ENCODE measurements at regions not wholly inside any gene's neighbourhood (a gene's known extent, or its start where the extent isn't known, plus 50 kb on each side); places are given as distances from the start of the nearest gene placed in this dataset.

GRCh38 chr17:15133143-15133542, 132.0 kb downstream of the PMP22 start:
- H3K36me3 ChIP-seq (ENCODE audit: control insufficient read depth in 1 of 2, insufficient read depth in 2 of 2, low read depth in 1 of 2, low read length in 2 of 2), result no peaks in the 10 kb centered on the region
- no peak overlapping the region for H3K14ac ChIP-seq (ENCODE audit: low read length in 2 of 2)
- H3K4me2 ChIP-seq (ENCODE audit: low read length, poor library complexity, severe bottlenecking), result no peak overlapping the region
- WGBS, result 95% methylated on average over 5 of the region's 6 CpGs
- H4K91ac ChIP-seq (ENCODE audit: low read length), result no peak overlapping the region
- H3K23ac ChIP-seq (ENCODE audit: low read length in 2 of 2), result no peak overlapping the region
- DNase-seq, result no peak
- no peak overlapping the region for H3K9ac ChIP-seq (ENCODE audit: low read length)
- no peak overlapping the region for H4K8ac ChIP-seq (ENCODE audit: low read length)
- no peaks in the 10 kb centered on the region for H3K27me3 ChIP-seq (ENCODE audit: control insufficient read depth in 1 of 2, insufficient read depth in 1 of 2, low read length in 2 of 2)
- no peak overlapping the region for H3K4ac ChIP-seq (ENCODE audit: low read depth in 1 of 2, low read length in 2 of 2)
- no peak overlapping the region for H2BK120ac ChIP-seq (ENCODE audit: low read depth, low read length)
- H2BK5ac ChIP-seq (ENCODE audit: low read depth, low read length, poor library complexity, severe bottlenecking), result no peak overlapping the region
- no peaks in the 10 kb centered on the region for H3K4me1 ChIP-seq (ENCODE audit: control insufficient read depth, insufficient read depth, low read depth, low read length)
- H3K18ac ChIP-seq (ENCODE audit: low read depth in 1 of 2, low read length in 2 of 2), result no peak overlapping the region
- no peak overlapping the region for H2BK12ac ChIP-seq (ENCODE audit: low read length in 2 of 2)
- H2AK5ac ChIP-seq (ENCODE audit: low read length, severe bottlenecking), result no peak overlapping the region
- no peaks in the 10 kb centered on the region for H3K79me1 ChIP-seq (replicated peaks; ENCODE audit: low read length, poor library complexity, severe bottlenecking)
- no peak overlapping the region for H2BK15ac ChIP-seq (ENCODE audit: low read depth, poor library complexity, severe bottlenecking)
- H2AFZ ChIP-seq (ENCODE audit: low read depth, low read length), result no peak overlapping the region
- H3K27ac ChIP-seq (ENCODE audit: low read length, poor library complexity, severe bottlenecking), result no peak overlapping the region
- no peak overlapping the region for H3K4me3 ChIP-seq (ENCODE audit: insufficient read depth in 1 of 2, low read depth in 1 of 2, low read length in 2 of 2)
- H3K9me3 ChIP-seq (ENCODE audit: control insufficient read depth, low read length), result no peaks in the 10 kb centered on the region

GRCh38 chr17:15130426-15130825, 134.7 kb downstream of the PMP22 start:
- Histone ChIP-seq H2BK12ac (ENCODE audit: low read length in 2 of 2) (no peak overlapping the region), H4K91ac (ENCODE audit: low read length) (no peak overlapping the region), H3K4me1 (ENCODE audit: control insufficient read depth, insufficient read depth, low read depth, low read length) (no peaks in the 10 kb centered on the region), H3K4me2 (ENCODE audit: low read length, poor library complexity, severe bottlenecking) (no peak overlapping the region), H3K36me3 (ENCODE audit: control insufficient read depth in 1 of 2, insufficient read depth in 2 of 2, low read depth in 1 of 2, low read length in 2 of 2) (no peaks in the 10 kb centered on the region), H3K4ac (ENCODE audit: low read depth in 1 of 2, low read length in 2 of 2) (no peak overlapping the region), H3K14ac (ENCODE audit: low read length in 2 of 2) (no peak overlapping the region), H2BK120ac (ENCODE audit: low read depth, low read length) (no peak overlapping the region), H2AFZ (ENCODE audit: low read depth, low read length) (no peak overlapping the region), H3K9ac (ENCODE audit: low read length) (no peak overlapping the region), H3K27me3 (ENCODE audit: control insufficient read depth in 1 of 2, insufficient read depth in 1 of 2, low read length in 2 of 2) (no peaks in the 10 kb centered on the region), H3K18ac (ENCODE audit: low read depth in 1 of 2, low read length in 2 of 2) (no peak overlapping the region), H3K79me1 (replicated peaks; ENCODE audit: low read length, poor library complexity, severe bottlenecking) (no peaks in the 10 kb centered on the region), H2AK5ac (ENCODE audit: low read length, severe bottlenecking) (no peak overlapping the region), H3K27ac (ENCODE audit: low read length, poor library complexity, severe bottlenecking) (no peak overlapping the region), H2BK5ac (ENCODE audit: low read depth, low read length, poor library complexity, severe bottlenecking) (no peak overlapping the region), H3K4me3 (ENCODE audit: insufficient read depth in 1 of 2, low read depth in 1 of 2, low read length in 2 of 2) (no peak overlapping the region), H3K9me3 (ENCODE audit: control insufficient read depth, low read length) (no peaks in the 10 kb centered on the region), H4K8ac (ENCODE audit: low read length) (no peak overlapping the region), H3K23ac (ENCODE audit: low read length in 2 of 2) (no peak overlapping the region), H2BK15ac (ENCODE audit: low read depth, poor library complexity, severe bottlenecking) (no peak overlapping the region)
- WGBS, result 90% methylated on average over 2 of the region's 2 CpGs
- no peak for DNase-seq

GRCh38 chr17:15129986-15130385, 135.1 kb downstream of the PMP22 start:
- no peak overlapping the region for H4K8ac ChIP-seq (ENCODE audit: low read length)
- H3K4me3 ChIP-seq (ENCODE audit: insufficient read depth in 1 of 2, low read depth in 1 of 2, low read length in 2 of 2), result no peak overlapping the region
- H3K9ac ChIP-seq (ENCODE audit: low read length), result no peak overlapping the region
- no peak overlapping the region for H2BK12ac ChIP-seq (ENCODE audit: low read length in 2 of 2)
- H2AFZ ChIP-seq (ENCODE audit: low read depth, low read length), result no peak overlapping the region
- H3K4me2 ChIP-seq (ENCODE audit: low read length, poor library complexity, severe bottlenecking), result no peak overlapping the region
- no peaks in the 10 kb centered on the region for H3K9me3 ChIP-seq (ENCODE audit: control insufficient read depth, low read length)
- H4K91ac ChIP-seq (ENCODE audit: low read length), result no peak overlapping the region
- no peak overlapping the region for H3K14ac ChIP-seq (ENCODE audit: low read length in 2 of 2)
- 35% methylated on average over 3 of the region's 3 CpGs for WGBS
- H2BK120ac ChIP-seq (ENCODE audit: low read depth, low read length), result no peak overlapping the region
- no peaks in the 10 kb centered on the region for H3K4me1 ChIP-seq (ENCODE audit: control insufficient read depth, insufficient read depth, low read depth, low read length)
- no peak overlapping the region for H2BK15ac ChIP-seq (ENCODE audit: low read depth, poor library complexity, severe bottlenecking)
- no peaks in the 10 kb centered on the region for H3K79me1 ChIP-seq (replicated peaks; ENCODE audit: low read length, poor library complexity, severe bottlenecking)
- no peak overlapping the region for H2BK5ac ChIP-seq (ENCODE audit: low read depth, low read length, poor library complexity, severe bottlenecking)
- H3K27me3 ChIP-seq (ENCODE audit: control insufficient read depth in 1 of 2, insufficient read depth in 1 of 2, low read length in 2 of 2), result no peaks in the 10 kb centered on the region
- no peak overlapping the region for H3K4ac ChIP-seq (ENCODE audit: low read depth in 1 of 2, low read length in 2 of 2)
- no peak for DNase-seq
- no peak overlapping the region for H3K18ac ChIP-seq (ENCODE audit: low read depth in 1 of 2, low read length in 2 of 2)
- H3K27ac ChIP-seq (ENCODE audit: low read length, poor library complexity, severe bottlenecking), result no peak overlapping the region
- H3K36me3 ChIP-seq (ENCODE audit: control insufficient read depth in 1 of 2, insufficient read depth in 2 of 2, low read depth in 1 of 2, low read length in 2 of 2), result no peaks in the 10 kb centered on the region
- H3K23ac ChIP-seq (ENCODE audit: low read length in 2 of 2), result no peak overlapping the region
- no peak overlapping the region for H2AK5ac ChIP-seq (ENCODE audit: low read length, severe bottlenecking)

- no CpG with 5 or more reads among the region's 1 CpG for WGBS
- H4K91ac ChIP-seq (ENCODE audit: low read length), result no peak overlapping the region
These were observed 140.4 kb downstream of the PMP22 start for GRCh38 chr17:15124746-15125145.

More at GRCh38 chr17:15124746-15125145, 140.4 kb downstream of the PMP22 start:
- Histone ChIP-seq H3K79me1 (replicated peaks; ENCODE audit: low read length, poor library complexity, severe bottlenecking) (no peaks in the 10 kb centered on the region), H2BK12ac (ENCODE audit: low read length in 2 of 2) (no peak overlapping the region), H3K4ac (ENCODE audit: low read depth in 1 of 2, low read length in 2 of 2) (no peak overlapping the region), H3K14ac (ENCODE audit: low read length in 2 of 2) (no peak overlapping the region), H3K23ac (ENCODE audit: low read length in 2 of 2) (no peak overlapping the region), H2BK15ac (ENCODE audit: low read depth, poor library complexity, severe bottlenecking) (no peak overlapping the region), H3K4me1 (ENCODE audit: control insufficient read depth, insufficient read depth, low read depth, low read length) (peaks cover 2% of the 10 kb centered on the region), H3K9me3 (ENCODE audit: control insufficient read depth, low read length) (no peaks in the 10 kb centered on the region), H3K27me3 (ENCODE audit: control insufficient read depth in 1 of 2, insufficient read depth in 1 of 2, low read length in 2 of 2) (no peaks in the 10 kb centered on the region), H4K8ac (ENCODE audit: low read length) (no peak overlapping the region), H3K4me2 (ENCODE audit: low read length, poor library complexity, severe bottlenecking) (no peak overlapping the region), H2BK5ac (ENCODE audit: low read depth, low read length, poor library complexity, severe bottlenecking) (no peak overlapping the region), H2BK120ac (ENCODE audit: low read depth, low read length) (no peak overlapping the region), H3K9ac (ENCODE audit: low read length) (no peak overlapping the region), H3K4me3 (ENCODE audit: insufficient read depth in 1 of 2, low read depth in 1 of 2, low read length in 2 of 2) (no peak overlapping the region), H2AK5ac (ENCODE audit: low read length, severe bottlenecking) (no peak overlapping the region), H2AFZ (ENCODE audit: low read depth, low read length) (no peak overlapping the region), H3K18ac (ENCODE audit: low read depth in 1 of 2, low read length in 2 of 2) (no peak overlapping the region), H3K36me3 (ENCODE audit: control insufficient read depth in 1 of 2, insufficient read depth in 2 of 2, low read depth in 1 of 2, low read length in 2 of 2) (no peaks in the 10 kb centered on the region), H3K27ac (ENCODE audit: low read length, poor library complexity, severe bottlenecking) (no peak overlapping the region)
- no peak for DNase-seq
